Ovary (tissue), 3 donors: ENCODE measurements at regions not wholly inside any gene's neighbourhood (a gene's known extent, or its start where the extent isn't known, plus 50 kb on each side); places are given as distances from the start of the nearest gene placed in this dataset.

ENCODE experiments used
- CTCF ChIP-seq, 3 donors: fragments of 450-650 bp in 2 of 3; fragments of 200-600 bp in 1 of 3; IDR thresholded peaks; one replicate each; pipeline versions ENCODE4 v1.5.1 to v1.8.0; 2016 to 2022; ENCODE audit warnings: antibody characterized with exemption in 3 of 3, mild to moderate bottlenecking in 1 of 3
- EP300 ChIP-seq: sonication (generic); formaldehyde crosslinking; IDR thresholded peaks from one replicate; pipeline ENCODE4 v1.6.1; 2017; ENCODE audit warnings: antibody characterized with exemption
- POLR2A ChIP-seq: fragments of 450-650 bp; IDR thresholded peaks from one replicate; pipeline ENCODE4 v1.6.1; 2017; ENCODE audit warnings: antibody characterized with exemption, mild to moderate bottlenecking, moderate library complexity
- donor health status: DM: no; HTN: no; CAD: no.

- no peak for TF ChIP-seq CTCF (IDR thresholded peaks at IDR 0.05)
- no peak for TF ChIP-seq POLR2A
- no peak for TF ChIP-seq EP300
Observed at GRCh38 chr5:109584986-109585599, 104.6 kb upstream of the MAN2A1 start.
